ENCODE measurements at regions not wholly inside any gene's neighbourhood (a gene's known extent, or its start where the extent isn't known, plus 50 kb on each side); places are given as distances from the start of the nearest gene placed in this dataset.

DNA sequence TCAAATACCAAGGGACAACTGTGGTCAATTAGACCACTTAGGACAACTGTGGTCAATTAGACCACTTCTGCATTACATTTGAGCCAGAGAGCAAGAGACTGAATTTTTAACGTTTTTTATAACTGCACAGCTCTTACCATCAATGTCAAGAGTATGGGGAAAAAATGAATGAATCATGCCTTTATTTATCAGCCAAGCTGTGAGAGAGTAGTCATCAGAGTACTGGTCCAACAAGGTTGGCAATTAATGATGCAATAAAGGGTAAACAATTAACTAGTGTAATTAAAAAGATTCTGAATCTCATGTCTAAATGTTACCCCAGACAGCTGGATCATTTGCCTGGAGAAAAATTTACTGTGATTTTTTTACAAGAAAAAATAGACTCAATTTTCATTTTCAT is 381.1 kb downstream of the LIG4 start:
- Mint-ChIP-seq H3K4me3 (no peak overlapping the region), H3K27me3 (ENCODE audit: low read depth) (no peaks in the 10 kb centered on the region), H3K36me3 (ENCODE audit: low read depth) (no peaks in the 10 kb centered on the region), H3K4me1 (peaks cover 11% of the 10 kb centered on the region), H3K27ac (ENCODE audit: unreplicated experiment) (no peak overlapping the region), H3K9me3 (no peaks in the 10 kb centered on the region)
- DNase-seq (ENCODE audit: low read depth, low spot score) = no peak
- TF ChIP-seq, protein P1, sequence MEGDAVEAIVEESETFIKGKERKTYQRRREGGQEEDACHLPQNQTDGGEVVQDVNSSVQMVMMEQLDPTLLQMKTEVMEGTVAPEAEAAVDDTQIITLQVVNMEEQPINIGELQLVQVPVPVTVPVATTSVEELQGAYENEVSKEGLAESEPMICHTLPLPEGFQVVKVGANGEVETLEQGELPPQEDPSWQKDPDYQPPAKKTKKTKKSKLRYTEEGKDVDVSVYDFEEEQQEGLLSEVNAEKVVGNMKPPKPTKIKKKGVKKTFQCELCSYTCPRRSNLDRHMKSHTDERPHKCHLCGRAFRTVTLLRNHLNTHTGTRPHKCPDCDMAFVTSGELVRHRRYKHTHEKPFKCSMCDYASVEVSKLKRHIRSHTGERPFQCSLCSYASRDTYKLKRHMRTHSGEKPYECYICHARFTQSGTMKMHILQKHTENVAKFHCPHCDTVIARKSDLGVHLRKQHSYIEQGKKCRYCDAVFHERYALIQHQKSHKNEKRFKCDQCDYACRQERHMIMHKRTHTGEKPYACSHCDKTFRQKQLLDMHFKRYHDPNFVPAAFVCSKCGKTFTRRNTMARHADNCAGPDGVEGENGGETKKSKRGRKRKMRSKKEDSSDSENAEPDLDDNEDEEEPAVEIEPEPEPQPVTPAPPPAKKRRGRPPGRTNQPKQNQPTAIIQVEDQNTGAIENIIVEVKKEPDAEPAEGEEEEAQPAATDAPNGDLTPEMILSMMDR (conservative IDR thresholded peaks at IDR 0.05) = no peak

DNA sequence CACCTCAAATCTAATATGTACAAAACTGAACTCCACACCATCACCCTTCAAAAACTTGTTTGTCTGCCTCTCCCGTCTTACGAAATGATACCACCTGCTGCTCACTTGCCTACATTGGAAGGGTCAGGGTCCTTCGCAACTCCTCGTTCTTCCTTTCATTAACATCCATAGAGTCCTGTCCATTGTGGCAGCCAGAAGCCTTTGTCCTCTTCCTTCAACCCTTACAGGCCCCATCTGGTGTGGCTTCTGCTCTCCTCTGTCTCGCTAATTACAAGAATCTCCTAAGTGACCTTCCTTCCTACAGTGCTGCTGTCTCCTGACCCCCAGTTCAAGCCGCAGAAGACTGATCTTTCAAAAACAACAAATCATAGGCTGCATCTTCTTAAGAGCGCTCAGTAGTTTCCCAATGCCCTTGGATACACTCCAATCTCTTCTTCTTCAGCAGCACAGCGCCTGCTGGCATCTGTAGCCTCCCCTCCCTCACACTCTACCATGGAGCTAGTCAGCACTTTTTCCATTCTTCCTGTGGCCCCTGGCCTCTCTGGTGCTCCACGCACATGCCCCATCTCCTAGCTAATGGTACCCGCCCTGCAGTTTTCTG is 382.7 kb downstream of the LIG4 start:
- peaks cover 11% of the 10 kb centered on the region for H3K4me1 Mint-ChIP-seq
- no peak overlapping the region for H3K27ac Mint-ChIP-seq (ENCODE audit: unreplicated experiment)
- H3K36me3 Mint-ChIP-seq (ENCODE audit: low read depth) = no peaks in the 10 kb centered on the region
- TF ChIP-seq, protein P1 (conservative IDR thresholded peaks at IDR 0.05) = no peak
- H3K4me3 Mint-ChIP-seq = no peak overlapping the region
- H3K27me3 Mint-ChIP-seq (ENCODE audit: low read depth) = no peaks in the 10 kb centered on the region
- H3K9me3 Mint-ChIP-seq = no peaks in the 10 kb centered on the region
- no peak for DNase-seq (ENCODE audit: low read depth, low spot score)

DNA sequence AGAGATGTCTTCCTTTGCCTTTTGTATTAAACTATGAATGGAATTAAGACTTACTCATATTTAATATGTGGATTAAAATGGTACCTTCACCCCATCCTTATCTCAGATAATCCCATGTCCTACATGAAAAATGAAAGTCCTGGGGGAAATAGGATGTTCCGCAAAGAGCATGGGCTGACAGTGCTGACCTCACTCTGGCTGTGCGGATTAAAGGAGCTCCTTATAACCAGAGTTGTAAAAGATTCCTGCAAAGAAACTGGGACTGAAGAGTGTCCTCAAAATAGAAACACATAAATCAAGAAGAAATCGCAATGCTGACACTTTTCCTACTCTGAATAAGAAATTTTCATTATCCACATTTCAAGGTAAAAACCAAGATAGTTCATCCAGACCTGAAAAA is 384.5 kb downstream of the LIG4 start:
- H3K4me3 Mint-ChIP-seq = no peak overlapping the region
- H3K36me3 Mint-ChIP-seq (ENCODE audit: low read depth) = no peaks in the 10 kb centered on the region
- no peaks in the 10 kb centered on the region for H3K27me3 Mint-ChIP-seq (ENCODE audit: low read depth)
- no peak for DNase-seq (ENCODE audit: low read depth, low spot score)
- TF ChIP-seq, protein P1 (conservative IDR thresholded peaks at IDR 0.05) = no peak
- no peak overlapping the region for H3K27ac Mint-ChIP-seq (ENCODE audit: unreplicated experiment)
- H3K4me1 Mint-ChIP-seq = peaks cover 11% of the 10 kb centered on the region
- no peaks in the 10 kb centered on the region for H3K9me3 Mint-ChIP-seq

DNA sequence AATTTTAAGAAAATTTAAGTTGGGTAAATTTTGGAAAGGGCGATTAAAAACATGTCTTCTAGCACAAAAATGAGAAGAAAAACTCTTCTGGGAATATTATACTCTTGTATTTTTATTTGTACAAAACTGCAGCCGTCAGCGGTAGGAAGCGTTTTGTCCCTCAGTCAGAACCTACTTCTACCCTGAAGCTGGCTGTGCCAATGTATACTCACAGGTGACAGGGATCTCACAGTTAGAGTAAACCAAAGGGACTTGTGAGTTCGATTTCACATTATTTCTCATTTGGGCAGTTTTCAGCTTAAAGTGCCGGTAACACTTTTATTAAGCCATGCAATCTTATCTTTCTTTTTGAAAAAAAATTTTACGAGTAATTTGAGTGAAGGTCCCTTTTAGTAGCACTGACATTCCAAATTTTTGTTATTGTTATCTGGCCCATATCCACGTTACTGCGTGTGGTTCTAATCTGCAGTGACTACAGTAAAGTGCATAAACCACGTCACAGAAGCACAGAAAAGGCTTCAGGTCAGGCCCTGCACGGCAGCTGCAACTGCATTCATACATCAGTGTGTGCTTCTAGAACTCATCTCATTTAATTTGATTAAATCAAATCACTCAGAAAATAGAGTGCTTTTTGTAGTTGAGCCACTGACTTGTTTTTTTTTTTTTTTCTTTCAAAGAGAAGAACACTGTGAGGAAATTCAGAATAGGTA is 387.3 kb downstream of the LIG4 start:
- no peak for DNase-seq (ENCODE audit: low read depth, low spot score)
- Mint-ChIP-seq H3K27me3 (ENCODE audit: low read depth) (no peaks in the 10 kb centered on the region), H3K4me3 (no peak overlapping the region), H3K27ac (ENCODE audit: unreplicated experiment) (no peak overlapping the region), H3K4me1 (peaks cover 18% of the 10 kb centered on the region), H3K36me3 (ENCODE audit: low read depth) (no peaks in the 10 kb centered on the region), H3K9me3 (no peaks in the 10 kb centered on the region)
- TF ChIP-seq, protein P1 (conservative IDR thresholded peaks at IDR 0.05) = no peak

DNA sequence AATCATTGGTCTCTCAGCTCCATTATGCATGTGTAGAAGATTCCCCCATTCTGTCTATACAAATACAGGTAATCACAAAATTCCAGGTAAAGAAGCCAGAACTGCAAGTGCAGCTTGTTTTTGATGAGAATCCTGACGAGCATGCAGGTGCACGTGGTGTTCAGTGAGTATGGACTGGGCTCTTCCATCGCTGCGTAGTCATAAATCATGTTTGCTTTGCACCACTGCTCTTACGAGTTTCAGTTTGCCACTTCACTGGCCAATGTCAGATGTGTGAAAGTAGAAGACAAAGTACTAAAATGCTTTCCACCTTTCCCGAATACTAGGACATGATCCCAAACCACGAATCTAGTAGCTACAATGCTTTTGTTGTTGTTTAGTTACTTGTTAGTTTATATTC is 390.7 kb downstream of the LIG4 start:
- TF ChIP-seq, protein P1 (conservative IDR thresholded peaks at IDR 0.05) = no peak
- no peak for DNase-seq (ENCODE audit: low read depth, low spot score)
- H3K9me3 Mint-ChIP-seq = no peaks in the 10 kb centered on the region
- no peaks in the 10 kb centered on the region for H3K27me3 Mint-ChIP-seq (ENCODE audit: low read depth)
- no peak overlapping the region for H3K27ac Mint-ChIP-seq (ENCODE audit: unreplicated experiment)
- peaks cover 34% of the 10 kb centered on the region for H3K4me1 Mint-ChIP-seq
- H3K36me3 Mint-ChIP-seq (ENCODE audit: low read depth) = no peaks in the 10 kb centered on the region
- H3K4me3 Mint-ChIP-seq = no peak overlapping the region

Data from neural crest cell (in vitro differentiated cells).